GM18873 (cell line): ENCODE measurements at regions not wholly inside any gene's neighbourhood (a gene's known extent, or its start where the extent isn't known, plus 50 kb on each side); places are given as distances from the start of the nearest gene placed in this dataset.
"Not testable (repeated sequence)": the region's sequence is repeated elsewhere in the genome, so short reads cannot be mapped to it uniquely, and the experiment has no call there.

Experiments
- ATAC-seq: cut with Tn5 transposase; IDR thresholded peaks from one replicate; pipeline ENCODE4 v1.9.1; 2021; ENCODE audit warnings: mild to moderate bottlenecking, moderate library complexity, moderate number of reproducible peaks; ENCODE audit not compliant: unreplicated experiment, low FRiP score

GRCh38 chr7:131149840-131150239, 177.8 kb upstream of the MKLN1 start:
- no peak for ATAC-seq

- no peak for ATAC-seq
Measured at GRCh38 chr7:131151034-131151433, 176.6 kb upstream of the MKLN1 start.

- ATAC-seq, result no peak
Measured at GRCh38 chr7:131152766-131153165, 174.9 kb upstream of the MKLN1 start.

- ATAC-seq, result no peak
Measured at GRCh38 chr7:131154380-131154779, 173.3 kb upstream of the MKLN1 start.

- ATAC-seq, result no peak
Measured at GRCh38 chr7:131157530-131158243, 170.0 kb upstream of the MKLN1 start.

- ATAC-seq, result not testable (repeated sequence)
Measured at GRCh38 chr7:131158244-131158636, 169.4 kb upstream of the MKLN1 start.

- no peak for ATAC-seq
Measured at GRCh38 chr7:131159961-131160361, 167.7 kb upstream of the MKLN1 start.

- no peak for ATAC-seq
Measured at GRCh38 chr7:131161103-131161502, 166.6 kb upstream of the MKLN1 start.

- no peak for ATAC-seq
Measured at GRCh38 chr7:131164025-131164925, 163.4 kb upstream of the MKLN1 start.

- ATAC-seq, result no peak
Measured at GRCh38 chr7:131166066-131166465, 161.6 kb upstream of the MKLN1 start.

- ATAC-seq, result no peak
Measured at GRCh38 chr7:131170440-131171271, 157.0 kb upstream of the MKLN1 start.

GRCh38 chr7:131173145-131173890, 154.4 kb upstream of the MKLN1 start:
- ATAC-seq, result no peak

GRCh38 chr7:131174391-131174790, 153.3 kb upstream of the MKLN1 start:
- ATAC-seq, result no peak

GRCh38 chr7:131174855-131175254, 152.8 kb upstream of the MKLN1 start:
- ATAC-seq, result no peak

- no peak for ATAC-seq
Measured at GRCh38 chr7:131182446-131183058, 145.1 kb upstream of the MKLN1 start.

- no peak for ATAC-seq
Measured at GRCh38 chr7:131183072-131183471, 144.6 kb upstream of the MKLN1 start.

GRCh38 chr7:131183611-131184119, 144.0 kb upstream of the MKLN1 start:
- ATAC-seq, result no peak

- ATAC-seq, result no peak
Measured at GRCh38 chr7:131186816-131187215, 140.9 kb upstream of the MKLN1 start.
